H1 (cell line): ENCODE measurements at regions not wholly inside any gene's neighbourhood (a gene's known extent, or its start where the extent isn't known, plus 50 kb on each side); places are given as distances from the start of the nearest gene placed in this dataset.

Experiments
- ATF3 ChIP-seq: IDR thresholded peaks from 2 replicates; pipeline ENCODE4 v1.6.1; 2011; ENCODE audit warnings: low read depth, mild to moderate bottlenecking, low read length; ENCODE audit not compliant: insufficient read depth
- JUN ChIP-seq: IDR thresholded peaks from 2 replicates; pipeline ENCODE4 v1.6.1; 2011; ENCODE audit warnings: low read depth, mild to moderate bottlenecking, improper control_type of control experiment, low read length

GRCh38 chr3:115438799-115439198 is 184.5 kb upstream of the GAP43 start (continued):
- TF ChIP-seq ATF3 (no peak), JUN (no peak)
